GM10266 (cell line): ENCODE measurements at regions not wholly inside any gene's neighbourhood (a gene's known extent, or its start where the extent isn't known, plus 50 kb on each side); places are given as distances from the start of the nearest gene placed in this dataset.

Experiments used
- DNase-seq: peaks from one replicate; pipeline ENCODE4 v3.0.0; 2012; ENCODE audit errors: extremely low spot score
- CTCF ChIP-seq: IDR thresholded peaks from 2 replicates; pipeline ENCODE4 v1.5.1; 2012; ENCODE audit warnings: mild to moderate bottlenecking, low read depth; ENCODE audit not compliant: control insufficient read depth, insufficient read depth; ENCODE audit errors: missing control alignments

GRCh38 chr14:51168215-51168613 is 71.8 kb upstream of the TMX1 start:
- no peak for DNase-seq
- TF ChIP-seq CTCF = no peak

GRCh38 chr14:51173863-51174262 is 66.2 kb upstream of the TMX1 start:
- DNase-seq = no peak
- TF ChIP-seq CTCF = no peak

DNA sequence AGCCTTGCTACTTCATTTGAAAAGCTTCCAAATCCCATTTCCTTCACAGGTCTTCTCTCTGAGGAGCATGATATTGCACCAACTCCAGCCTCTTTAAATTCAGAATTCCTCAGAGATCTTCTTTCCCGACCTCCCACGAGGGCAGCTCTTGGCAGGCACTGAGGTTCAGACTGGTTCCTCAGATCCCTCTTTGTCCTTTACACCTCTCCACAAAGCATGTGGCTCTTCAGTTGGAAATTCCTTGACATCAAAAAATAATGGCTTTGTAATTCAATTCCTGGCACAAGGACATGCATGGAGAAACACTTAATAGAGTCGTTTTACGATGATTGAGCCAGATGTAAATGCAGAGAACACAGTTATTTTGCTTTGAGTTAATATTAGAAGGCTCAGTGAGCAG is 63.2 kb upstream of the TMX1 start:
- no peak for DNase-seq
- TF ChIP-seq CTCF = no peak

DNA sequence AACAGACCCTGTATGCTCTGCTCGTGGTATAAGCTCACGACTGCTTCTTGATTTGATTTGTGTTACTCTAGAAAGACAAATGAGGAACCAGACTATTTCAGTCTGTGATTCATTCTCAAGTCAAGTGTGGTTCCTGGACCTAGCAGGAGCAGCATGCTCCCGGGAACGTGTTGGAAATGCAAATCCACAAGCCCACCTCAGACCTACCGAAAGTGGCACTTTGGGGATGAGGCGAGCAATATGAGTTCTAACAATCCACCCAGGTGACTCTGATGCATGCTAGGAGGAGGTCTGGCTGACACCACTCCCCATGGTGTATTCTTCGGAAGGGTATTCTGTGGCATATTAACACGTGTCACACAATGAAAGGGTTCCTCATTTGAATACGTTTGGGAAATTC is 59.5 kb upstream of the TMX1 start:
- no peak for DNase-seq
- TF ChIP-seq CTCF = no peak

- DNase-seq = no peak
- no peak for TF ChIP-seq CTCF
Observed at GRCh38 chr14:51182131-51182565, 57.9 kb upstream of the TMX1 start.

- TF ChIP-seq CTCF = no peak
Observed at GRCh38 chr14:51185180-51185579, 54.9 kb upstream of the TMX1 start.

DNA sequence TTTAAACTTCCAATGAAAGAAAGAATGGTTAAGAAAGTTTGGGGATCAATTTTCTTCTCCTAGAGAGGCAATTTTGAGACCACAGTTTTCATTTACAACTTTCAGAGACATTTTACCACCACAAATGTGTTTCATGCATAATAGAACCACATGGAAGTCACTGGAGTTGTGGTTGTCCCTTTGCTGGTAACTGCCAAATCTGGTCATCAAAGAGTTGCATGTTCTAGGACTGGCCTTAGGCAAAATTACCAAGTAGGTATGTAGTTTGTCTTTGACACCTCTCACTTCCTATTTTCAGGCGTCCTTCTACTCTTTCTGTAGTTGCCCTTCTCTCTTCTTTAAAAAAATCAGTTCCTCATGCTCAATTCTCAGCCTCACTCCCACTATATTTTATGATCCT is 54.3 kb upstream of the TMX1 start:
- DNase-seq = no peak
- TF ChIP-seq CTCF = no peak

More at GRCh38 chr14:51185180-51185579, 54.9 kb upstream of the TMX1 start:
- DNase-seq = no peak
